Epithelial cell of proximal tubule (primary cell): ENCODE measurements at regions not wholly inside any gene's neighbourhood (a gene's known extent, or its start where the extent isn't known, plus 50 kb on each side); places are given as distances from the start of the nearest gene placed in this dataset.

ENCODE experiments used
- DNase-seq: peaks from one replicate; pipeline ENCODE4 v3.0.0-alpha.2; 2011; ENCODE audit warnings: low read depth
- H3K4me3 ChIP-seq: 2 replicates; pipeline ENCODE4 v1.5.1; 2011; ENCODE audit warnings: low read depth, mild to moderate bottlenecking, low read length
- TF ChIP-seq, protein P1 (sequence below): conservative IDR thresholded peaks from 2 replicates; pipeline ENCODE4 v1.5.1; 2012; ENCODE audit warnings: low read depth, mild to moderate bottlenecking, low read length

DNA sequence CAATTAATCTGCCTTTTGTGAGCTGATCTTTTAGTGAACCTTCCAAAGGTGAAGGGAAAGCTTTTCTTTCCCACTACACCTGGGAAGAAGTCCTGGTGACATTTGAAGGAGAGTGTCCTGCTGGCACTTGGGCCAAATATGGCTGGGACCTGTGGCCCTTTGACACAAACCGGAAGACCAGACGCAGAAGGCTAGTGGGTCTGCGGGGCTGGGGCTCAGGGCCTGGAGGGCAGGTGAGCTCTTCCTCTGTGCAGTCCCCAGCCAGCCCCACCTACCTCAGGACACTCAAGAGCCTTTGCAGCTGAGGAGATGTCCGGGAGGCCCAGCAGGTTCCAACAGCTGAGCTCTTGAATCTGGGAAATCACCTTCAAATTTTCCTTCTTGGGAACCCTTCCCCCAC, 138.0 kb upstream of the THY1 start:
- TF ChIP-seq, protein P1, sequence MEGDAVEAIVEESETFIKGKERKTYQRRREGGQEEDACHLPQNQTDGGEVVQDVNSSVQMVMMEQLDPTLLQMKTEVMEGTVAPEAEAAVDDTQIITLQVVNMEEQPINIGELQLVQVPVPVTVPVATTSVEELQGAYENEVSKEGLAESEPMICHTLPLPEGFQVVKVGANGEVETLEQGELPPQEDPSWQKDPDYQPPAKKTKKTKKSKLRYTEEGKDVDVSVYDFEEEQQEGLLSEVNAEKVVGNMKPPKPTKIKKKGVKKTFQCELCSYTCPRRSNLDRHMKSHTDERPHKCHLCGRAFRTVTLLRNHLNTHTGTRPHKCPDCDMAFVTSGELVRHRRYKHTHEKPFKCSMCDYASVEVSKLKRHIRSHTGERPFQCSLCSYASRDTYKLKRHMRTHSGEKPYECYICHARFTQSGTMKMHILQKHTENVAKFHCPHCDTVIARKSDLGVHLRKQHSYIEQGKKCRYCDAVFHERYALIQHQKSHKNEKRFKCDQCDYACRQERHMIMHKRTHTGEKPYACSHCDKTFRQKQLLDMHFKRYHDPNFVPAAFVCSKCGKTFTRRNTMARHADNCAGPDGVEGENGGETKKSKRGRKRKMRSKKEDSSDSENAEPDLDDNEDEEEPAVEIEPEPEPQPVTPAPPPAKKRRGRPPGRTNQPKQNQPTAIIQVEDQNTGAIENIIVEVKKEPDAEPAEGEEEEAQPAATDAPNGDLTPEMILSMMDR: no peak
- DNase-seq: no peak
- no peak overlapping the region for H3K4me3 ChIP-seq

DNA sequence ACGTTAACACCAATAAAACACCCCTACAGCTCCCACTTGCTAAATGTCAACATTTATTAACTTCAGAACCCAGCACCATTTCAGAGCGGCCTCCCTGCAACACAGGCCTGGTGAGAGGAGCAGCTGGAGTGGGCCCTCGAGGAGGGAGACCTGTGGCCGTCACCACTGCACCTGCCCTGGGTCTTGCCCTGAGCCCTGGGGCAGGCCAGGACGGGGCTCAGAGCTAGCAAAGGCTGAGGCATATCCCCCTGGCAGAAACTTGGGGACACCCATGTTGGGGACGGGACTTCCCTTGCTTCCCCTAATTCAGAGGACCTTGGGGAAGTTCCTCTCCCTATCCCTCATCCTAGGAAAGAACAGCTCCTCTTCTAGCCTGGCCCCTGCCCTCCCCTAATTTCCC, 137.3 kb upstream of the THY1 start:
- H3K4me3 ChIP-seq: no peak overlapping the region
- TF ChIP-seq, protein P1: no peak
- no peak for DNase-seq

DNA sequence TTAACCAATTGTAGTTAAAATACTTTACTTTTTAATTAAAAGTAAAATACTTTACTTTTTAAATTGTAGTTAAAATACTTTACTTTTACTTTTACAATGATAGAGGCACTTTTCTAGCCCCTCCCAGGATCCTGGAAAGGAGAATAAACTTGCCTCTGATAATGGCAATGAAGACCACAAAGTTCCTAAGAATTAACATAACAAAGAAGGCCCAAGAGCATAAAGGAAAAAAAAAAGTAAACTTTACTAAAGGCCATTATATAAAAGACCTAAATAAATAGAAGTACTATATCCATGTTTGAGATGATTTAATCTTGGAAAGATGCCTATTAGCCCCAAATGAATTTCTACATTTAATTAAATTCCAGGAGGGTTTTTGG, 129.1 kb upstream of the THY1 start:
- TF ChIP-seq, protein P1: no peak
- no peak for DNase-seq
- H3K4me3 ChIP-seq: no peak overlapping the region

DNA sequence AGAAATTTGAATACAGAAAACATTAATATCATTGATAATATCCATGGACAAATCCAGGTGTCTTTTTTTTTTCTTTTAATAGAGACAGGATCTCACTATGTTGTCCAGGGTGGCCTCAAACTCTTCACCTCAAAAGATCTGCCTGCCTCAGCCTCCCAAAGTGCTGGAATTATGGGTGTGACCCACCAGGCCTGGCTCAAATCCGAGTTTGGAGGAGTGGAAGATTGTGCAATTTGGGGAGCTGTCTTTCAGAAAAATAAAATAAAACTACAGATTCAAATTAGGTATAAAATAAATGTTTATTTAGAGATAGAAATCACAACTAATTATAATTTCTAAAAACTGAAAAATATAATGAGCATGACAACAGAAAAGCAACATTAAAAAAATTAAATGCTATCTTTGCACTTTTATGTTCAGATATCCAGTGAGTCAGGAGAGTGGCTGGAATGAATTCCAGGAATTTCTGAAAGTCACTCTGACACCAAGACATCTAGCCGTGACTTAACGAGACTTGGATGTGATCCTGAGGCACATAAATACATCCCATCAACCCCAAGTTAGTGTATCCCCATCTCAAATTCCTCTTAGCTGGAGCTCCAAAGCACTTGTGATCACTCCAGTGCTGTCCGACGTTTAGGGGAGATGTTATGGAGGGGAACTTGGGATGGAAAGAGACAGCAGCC, 128.6 kb upstream of the THY1 start:
- H3K4me3 ChIP-seq: no peak overlapping the region
- TF ChIP-seq, protein P1: no peak
- DNase-seq: no peak

DNA sequence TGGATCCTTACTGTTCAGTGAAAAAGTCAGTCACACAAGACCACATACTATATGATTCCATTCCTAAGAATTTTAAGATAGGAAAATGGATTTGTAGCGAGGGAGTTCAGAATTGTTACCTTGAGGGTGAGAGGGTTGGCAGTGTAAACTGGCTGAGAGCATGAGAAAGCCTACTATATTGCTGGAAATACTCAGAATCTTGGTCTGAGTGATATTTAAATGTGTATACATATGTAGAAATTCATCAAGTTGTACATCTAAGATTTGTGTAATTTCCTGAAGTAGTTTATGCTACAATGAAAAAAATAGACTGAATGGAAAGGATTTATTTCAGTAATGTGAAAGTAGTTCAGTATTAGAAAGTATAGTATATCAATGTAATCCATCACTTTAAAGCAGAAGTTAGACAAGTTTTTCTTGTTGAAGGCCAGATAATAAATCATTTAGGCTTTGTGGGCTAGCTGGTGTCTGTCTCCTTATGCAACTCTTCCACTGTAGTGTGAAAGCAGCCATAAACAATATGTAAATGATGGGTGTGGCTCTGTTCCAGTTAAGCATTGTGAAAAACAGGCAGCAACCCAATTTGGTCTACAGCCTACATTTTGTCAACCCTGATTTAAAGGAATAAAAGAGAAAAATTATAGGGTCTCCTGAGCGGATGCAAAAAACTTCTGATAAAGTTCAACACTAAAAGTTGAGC, 127.2 kb upstream of the THY1 start:
- H3K4me3 ChIP-seq: no peak overlapping the region
- TF ChIP-seq, protein P1: no peak
- DNase-seq: no peak

DNA sequence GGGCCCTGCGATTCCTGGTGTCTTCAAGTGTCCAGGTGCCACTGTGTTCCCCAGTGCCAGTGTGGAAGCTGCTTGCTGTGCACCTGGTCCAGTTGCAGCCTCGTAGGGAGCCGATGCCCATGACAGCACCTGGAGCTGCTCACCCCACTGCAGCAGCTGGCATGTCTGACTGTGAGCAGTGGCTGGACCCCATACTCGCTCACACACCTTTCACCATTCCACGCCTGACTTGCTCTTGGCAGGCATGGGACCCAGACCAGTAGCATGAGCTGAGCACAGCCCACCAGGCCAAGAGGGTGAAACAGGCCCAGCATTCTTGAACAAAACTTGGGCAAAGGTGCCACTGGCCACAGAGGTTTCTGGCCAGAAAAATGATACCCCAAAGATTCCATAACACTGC, 124.5 kb upstream of the THY1 start:
- no peak for DNase-seq
- TF ChIP-seq, protein P1: no peak
- no peak overlapping the region for H3K4me3 ChIP-seq
